HCT116 (cell line): ENCODE measurements at regions not wholly inside any gene's neighbourhood (a gene's known extent, or its start where the extent isn't known, plus 50 kb on each side); places are given as distances from the start of the nearest gene placed in this dataset.

Experiments
- ATAC-seq: fragments of 200-7000 bp; cut with Tn5 transposase; 2 replicates; pipeline ENCODE4 v1.9.1; 2020; ENCODE audit warnings: mild to moderate bottlenecking, moderate library complexity
- BruUV-seq: library from RNA; stranded (reverse); fragments of 400-500 nt; replicated peaks from 2 replicates; lab custom pipeline; 2021; lab: Mats Ljungman, UMichigan
- CTCF ChIA-PET: fragments of 300-600 bp; sonication (Branson Sonifier 250); formaldehyde crosslinking; loops from one replicate; lab custom pipeline; 2021; ENCODE audit warnings: antibody characterized with exemption; lab: Charles Lee
- POLR2A ChIA-PET: fragments of 300-600, 350-600 bp; sonication (Branson Sonifier 250); formaldehyde crosslinking; loops from one replicate; lab custom pipeline; 2021; ENCODE audit warnings: antibody characterized with exemption; lab: Charles Lee
- RAD21 ChIA-PET, 2 experiments: fragments of 300-600 bp; sonication (Branson Sonifier 250); formaldehyde crosslinking; loops; one replicate each; lab custom pipeline; 2023; ENCODE audit warnings: low total read pairs in 2 of 2; ENCODE audit not compliant: uncharacterized antibody in 2 of 2, unreplicated experiment in 2 of 2, low non-redundant PET in 1 of 2; lab: Charles Lee
- DNase-seq: peaks from one replicate; pipeline ENCODE4 v3.0.0-alpha.2; 2010; ENCODE audit warnings: low read depth, low spot score
- H2AFZ ChIP-seq: fragments of 200-600 bp; shearing (Covaris generic), sonication (generic); 2 replicates; pipeline ENCODE4 v1.6.1; 2017; ENCODE audit warnings: low read depth, mixed run types, mixed read lengths, antibody characterized with exemption, low read length; ENCODE audit not compliant: poor library complexity, severe bottlenecking
- H3K27ac ChIP-seq: 2 replicates; pipeline ENCODE4 v1.5.1; 2012; ENCODE audit warnings: low read depth, low read length
- H3K27me3 ChIP-seq: fragments of 200-600 bp; sonication (generic); 2 replicates; pipeline ENCODE4 v1.6.1; 2016; ENCODE audit warnings: mixed run types, low read length, mixed read lengths; ENCODE audit not compliant: insufficient read depth
- H3K36me3 ChIP-seq, 2 experiments: fragments of 200-500 bp in 1 of 2; fragments of 200-600 bp in 1 of 2; sonication (Bioruptor generic) in 1 of 2; sonication (generic) in 1 of 2; 2 replicates each; pipeline versions ENCODE4 v1.5.1 to v1.6.1; 2014 to 2016; ENCODE audit warnings: low read length in 2 of 2, inconsistent platforms in 1 of 2, mixed read lengths in 1 of 2, mixed run types in 1 of 2; ENCODE audit not compliant: insufficient read depth in 2 of 2, control insufficient read depth in 1 of 2
- H3K4me1 ChIP-seq, 2 experiments: fragments of 200-600 bp in 1 of 2; sonication (generic) in 1 of 2; 2 replicates each; pipeline versions ENCODE4 v1.5.1 to v1.6.1; 2012 to 2017; ENCODE audit warnings: low read length in 2 of 2, inconsistent platforms in 1 of 2, mild to moderate bottlenecking in 1 of 2, mixed read lengths in 1 of 2, mixed run types in 1 of 2, moderate library complexity in 1 of 2; ENCODE audit not compliant: insufficient read depth in 2 of 2, control insufficient read depth in 1 of 2
- H3K4me2 ChIP-seq: fragments of 200-600 bp; sonication (generic); 2 replicates; pipeline ENCODE4 v1.6.1; 2017; ENCODE audit warnings: mixed run types, low read length, mixed read lengths
- H3K4me3 ChIP-seq, 2 experiments: fragments of 200-600 bp in 1 of 2; sonication (generic) in 1 of 2; replicated peaks in 1 of 2; 2 replicates each; pipeline ENCODE4 v1.5.1; 2011 to 2016; ENCODE audit warnings: low read length in 2 of 2, control low read depth in 1 of 2, low read depth in 1 of 2, mild to moderate bottlenecking in 1 of 2, mixed read lengths in 1 of 2, mixed run types in 1 of 2
- H3K79me2 ChIP-seq: fragments of 200-600 bp; sonication (generic); 2 replicates; pipeline ENCODE4 v1.6.1; 2017; ENCODE audit warnings: mild to moderate bottlenecking, mixed run types, low read length, moderate library complexity, mixed read lengths; ENCODE audit not compliant: insufficient read depth
- H3K9ac ChIP-seq: fragments of 200-600 bp; sonication (generic); 2 replicates; pipeline ENCODE4 v1.6.1; 2016; ENCODE audit warnings: low read length, mixed read lengths
- H3K9me2 ChIP-seq: fragments of 200-600 bp; sonication (generic), shearing (Covaris generic); 2 replicates; pipeline ENCODE4 v1.6.1; 2017; ENCODE audit warnings: mixed run types, mild to moderate bottlenecking, moderate library complexity; ENCODE audit not compliant: insufficient read depth
- H3K9me3 ChIP-seq, 2 experiments: fragments of 200-500 bp in 1 of 2; fragments of 200-600 bp in 1 of 2; sonication (Bioruptor generic) in 1 of 2; sonication (generic) in 1 of 2; 2 replicates each; pipeline ENCODE4 v1.6.1; 2014 to 2017; ENCODE audit warnings: low read length in 2 of 2, mixed read lengths in 2 of 2, inconsistent platforms in 1 of 2, low read depth in 1 of 2, mild to moderate bottlenecking in 1 of 2, mixed run types in 1 of 2, moderate library complexity in 1 of 2; ENCODE audit not compliant: control insufficient read depth in 1 of 2, insufficient read depth in 1 of 2
- H4K20me1 ChIP-seq: fragments of 200-600 bp; sonication (generic), shearing (Covaris generic); 2 replicates; pipeline ENCODE4 v1.6.1; 2017; ENCODE audit warnings: mixed run types, mild to moderate bottlenecking, moderate library complexity; ENCODE audit not compliant: insufficient read depth
- ATF3 ChIP-seq: IDR thresholded peaks from 2 replicates; pipeline ENCODE4 v1.6.1; 2012
- CTCF ChIP-seq, 3 experiments: fragments of 200-600 bp in 1 of 3; sonication (generic) in 1 of 3; IDR thresholded peaks in 2 of 3; conservative IDR thresholded peaks in 1 of 3; 2 replicates each; pipeline ENCODE4 v1.5.1; 2012 to 2017; ENCODE audit warnings: low read depth in 2 of 3, low read length in 2 of 3, antibody characterized with exemption in 1 of 3, borderline replicate concordance in 1 of 3, control low read depth in 1 of 3, mild to moderate bottlenecking in 1 of 3, mixed read lengths in 1 of 3, mixed run types in 1 of 3, moderate library complexity in 1 of 3; ENCODE audit not compliant: insufficient read depth in 1 of 3
- EGR1 ChIP-seq: IDR thresholded peaks from 2 replicates; pipeline ENCODE4 v1.6.1; 2012; ENCODE audit warnings: low read depth
- EZH2 ChIP-seq: fragments of 200-600 bp; sonication (generic); IDR thresholded peaks from 2 replicates; pipeline ENCODE4 v1.6.1; 2017; ENCODE audit warnings: antibody characterized with exemption, mixed run types
- EZH2phosphoT487 ChIP-seq: fragments of 200-600 bp; IDR thresholded peaks from 2 replicates; pipeline ENCODE4 v1.6.1; 2018; ENCODE audit warnings: antibody characterized with exemption, borderline replicate concordance
- FOSL1 ChIP-seq: IDR thresholded peaks from 2 replicates; pipeline ENCODE4 v1.6.1; 2012; ENCODE audit warnings: low read depth
- JUND ChIP-seq: IDR thresholded peaks from 2 replicates; pipeline ENCODE4 v1.6.1; 2012
- MAX ChIP-seq: IDR thresholded peaks from 2 replicates; pipeline ENCODE4 v1.6.1; 2012
- POLR2A ChIP-seq: IDR thresholded peaks from 2 replicates; pipeline ENCODE4 v1.7.0; 2011; ENCODE audit warnings: borderline replicate concordance; ENCODE audit not compliant: insufficient read depth, insufficient read length; ENCODE audit errors: extremely low read depth
- RAD21 ChIP-seq: IDR thresholded peaks from 2 replicates; pipeline ENCODE4 v1.6.1; 2012; ENCODE audit warnings: low read depth, mild to moderate bottlenecking
- SIN3A ChIP-seq: IDR thresholded peaks from 2 replicates; pipeline ENCODE4 v1.6.1; 2012; ENCODE audit warnings: low read depth
- SP1 ChIP-seq: IDR thresholded peaks from 2 replicates; pipeline ENCODE4 v1.6.1; 2012; ENCODE audit warnings: low read depth
- SRF ChIP-seq: IDR thresholded peaks from 2 replicates; pipeline ENCODE4 v1.6.1; 2012; ENCODE audit warnings: low read depth
- TCF7L2 ChIP-seq: IDR thresholded peaks from 2 replicates; pipeline ENCODE4 v1.7.0; 2011; ENCODE audit warnings: borderline replicate concordance, inconsistent platforms; ENCODE audit not compliant: insufficient read depth, insufficient read length; ENCODE audit errors: extremely low read depth
- YY1 ChIP-seq: IDR thresholded peaks from 2 replicates; pipeline ENCODE4 v1.6.1; 2011; ENCODE audit warnings: low read length, low read depth, moderate library complexity, mild to moderate bottlenecking; ENCODE audit not compliant: insufficient replicate concordance; ENCODE audit errors: extremely low read depth
- ZFX ChIP-seq: fragments of 450-650 bp; IDR thresholded peaks from 2 replicates; pipeline ENCODE4 v1.6.1; 2017
- intact Hi-C: fragments of 100-400 bp; cut with micrococcal nuclease; formaldehyde crosslinking; loops from 2 replicates; pipeline ENCODE4 v1.10.0; 2022
- TF ChIP-seq, protein P1 (sequence below): IDR thresholded peaks from 2 replicates; pipeline ENCODE4 v1.6.1; 2011; ENCODE audit warnings: mild to moderate bottlenecking, low read length, moderate library complexity; ENCODE audit not compliant: insufficient replicate concordance; ENCODE audit errors: extremely low read depth

GRCh38 chr18:40060562-40060961, 1894.5 kb upstream of the PIK3C3 start:
- Histone ChIP-seq H3K4me2 (no peak overlapping the region), H3K9me3 (peaks cover 0 to 3% of the 10 kb centered on the region in 2 experiments; a peak in 1 of 4 replicates), H3K27ac (no peak overlapping the region), H4K20me1 (no peaks in the 10 kb centered on the region), H3K36me3 (no peaks in the 10 kb centered on the region), H3K4me3 (no peak overlapping the region), H3K27me3 (no peaks in the 10 kb centered on the region), H3K9me2 (no peaks in the 10 kb centered on the region), H3K4me1 (no peaks in the 10 kb centered on the region), H2AFZ (no peak overlapping the region), H3K9ac (no peak overlapping the region), H3K79me2 (no peaks in the 10 kb centered on the region)
- BruUV-seq, result no TSS peak
- TF ChIP-seq CTCF (IDR thresholded peaks at IDR 0.05 in 2 of 3, conservative IDR thresholded peaks at IDR 0.05 in 1 of 3; ENCODE audit: borderline replicate concordance in 1 of 3, insufficient read depth in 1 of 3, low read depth in 2 of 3, low read length in 2 of 3) (no peak), EZH2phosphoT487 (no peak), TCF7L2 (no peak), JUND (no peak), ZFX (no peak), YY1 (no peak), RAD21 (no peak), SP1 (no peak), POLR2A (no peak), EZH2 (no peak), MAX (no peak), ATF3 (no peak), SRF (no peak), SIN3A (no peak), EGR1 (no peak), FOSL1 (no peak)
- TF ChIP-seq, protein P1, sequence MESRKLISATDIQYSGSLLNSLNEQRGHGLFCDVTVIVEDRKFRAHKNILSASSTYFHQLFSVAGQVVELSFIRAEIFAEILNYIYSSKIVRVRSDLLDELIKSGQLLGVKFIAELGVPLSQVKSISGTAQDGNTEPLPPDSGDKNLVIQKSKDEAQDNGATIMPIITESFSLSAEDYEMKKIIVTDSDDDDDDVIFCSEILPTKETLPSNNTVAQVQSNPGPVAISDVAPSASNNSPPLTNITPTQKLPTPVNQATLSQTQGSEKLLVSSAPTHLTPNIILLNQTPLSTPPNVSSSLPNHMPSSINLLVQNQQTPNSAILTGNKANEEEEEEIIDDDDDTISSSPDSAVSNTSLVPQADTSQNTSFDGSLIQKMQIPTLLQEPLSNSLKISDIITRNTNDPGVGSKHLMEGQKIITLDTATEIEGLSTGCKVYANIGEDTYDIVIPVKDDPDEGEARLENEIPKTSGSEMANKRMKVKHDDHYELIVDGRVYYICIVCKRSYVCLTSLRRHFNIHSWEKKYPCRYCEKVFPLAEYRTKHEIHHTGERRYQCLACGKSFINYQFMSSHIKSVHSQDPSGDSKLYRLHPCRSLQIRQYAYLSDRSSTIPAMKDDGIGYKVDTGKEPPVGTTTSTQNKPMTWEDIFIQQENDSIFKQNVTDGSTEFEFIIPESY, result no peak
- ChIA-PET RAD21 (no interaction called here), POLR2A (no interaction called here), CTCF (no interaction called here)
- intact Hi-C loops, result no loop called here
- no peak for DNase-seq
- ATAC-seq, result no peak
